ENCODE measurements at regions not wholly inside any gene's neighbourhood (a gene's known extent, or its start where the extent isn't known, plus 50 kb on each side); places are given as distances from the start of the nearest gene placed in this dataset.

DNA sequence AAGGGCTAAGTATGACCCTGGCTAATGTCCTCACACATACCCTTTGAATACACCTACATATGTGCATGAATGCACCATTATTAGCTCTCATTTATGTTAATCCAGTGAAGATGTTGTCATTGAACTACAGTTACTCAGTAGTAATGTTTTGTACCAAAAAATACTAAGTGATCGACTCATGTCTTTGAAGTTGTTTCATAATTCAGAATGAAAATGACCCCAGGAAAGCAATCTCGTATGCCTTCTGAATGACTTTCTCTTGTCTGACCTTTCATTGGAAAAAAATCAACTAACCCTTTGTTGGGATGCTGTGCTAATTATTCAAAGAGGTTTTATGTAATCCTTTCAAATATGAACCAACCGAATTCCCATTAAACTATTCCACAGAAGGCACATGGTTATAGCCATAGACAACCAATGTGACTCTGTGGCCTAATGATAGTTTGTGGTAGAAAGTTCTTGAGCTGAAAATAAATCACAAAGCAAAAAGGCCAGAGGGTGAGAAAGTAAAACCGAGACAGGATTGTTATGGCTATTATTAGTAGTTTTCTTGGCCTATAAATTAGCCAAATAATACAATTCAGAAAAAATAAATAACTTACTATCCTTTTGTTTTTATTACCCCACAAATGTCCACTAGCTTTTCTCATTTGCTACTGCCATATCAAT lies 86.8 kb upstream of the STARD13 start:
- DNase-seq (ENCODE audit: low read depth) = no peak

DNA sequence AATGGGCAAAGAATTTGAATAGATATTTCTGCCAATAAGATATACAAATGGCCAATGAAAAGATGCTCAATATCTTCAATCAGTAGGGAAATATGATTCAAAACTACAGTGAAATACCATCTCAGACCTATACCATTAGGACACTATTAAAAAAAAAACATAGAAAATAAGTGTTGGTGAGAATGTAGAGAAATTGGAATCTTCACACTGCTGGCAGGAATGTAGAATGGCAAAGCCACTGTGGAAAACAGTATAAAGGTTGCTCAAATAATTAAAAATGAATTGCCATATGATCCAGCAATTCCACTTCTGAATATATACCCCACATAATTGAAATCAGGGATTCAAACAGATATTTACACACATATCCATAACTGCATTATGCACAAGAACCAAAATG lies 88.1 kb upstream of the STARD13 start:
- no peak for DNase-seq (ENCODE audit: low read depth)

DNA sequence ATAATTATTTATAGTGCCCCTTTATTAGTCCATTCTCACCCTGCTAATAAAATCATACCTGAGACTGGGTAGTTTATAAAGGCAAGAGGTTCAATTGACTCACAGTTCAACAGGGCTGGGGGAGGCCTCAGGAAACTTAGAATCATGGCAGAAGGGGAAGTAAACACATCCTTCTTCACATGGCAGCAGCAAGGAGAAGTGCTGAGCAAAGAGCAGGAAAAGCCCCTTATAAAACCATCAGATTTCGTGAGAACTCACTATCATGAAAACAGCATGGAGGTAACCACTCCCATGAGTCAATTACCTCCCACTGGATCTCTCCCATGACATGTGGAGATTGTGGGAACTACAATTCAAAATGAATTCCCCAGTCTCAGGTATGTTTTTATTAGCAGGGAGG lies 89.9 kb upstream of the STARD13 start:
- no peak for DNase-seq (ENCODE audit: low read depth)

DNA sequence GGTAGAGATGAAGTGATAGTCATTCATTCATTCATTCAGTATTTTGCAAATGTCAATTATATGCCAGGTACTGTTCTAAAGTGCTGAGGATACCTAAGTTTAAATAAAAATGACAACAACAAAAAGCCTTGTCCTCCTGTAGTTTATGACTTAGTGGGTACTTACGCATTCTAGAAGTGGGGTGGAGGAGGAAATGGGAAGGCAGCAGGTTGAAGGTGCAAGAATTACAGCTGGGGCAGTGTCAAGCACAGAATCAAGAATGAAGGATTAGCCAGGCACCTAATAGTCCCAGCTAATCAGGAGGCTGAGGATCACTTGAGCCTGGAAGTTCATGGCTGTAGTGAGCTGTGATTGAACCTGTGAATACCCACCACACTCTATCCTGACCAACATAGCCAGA lies 90.7 kb upstream of the STARD13 start:
- no peak for DNase-seq (ENCODE audit: low read depth)

DNA sequence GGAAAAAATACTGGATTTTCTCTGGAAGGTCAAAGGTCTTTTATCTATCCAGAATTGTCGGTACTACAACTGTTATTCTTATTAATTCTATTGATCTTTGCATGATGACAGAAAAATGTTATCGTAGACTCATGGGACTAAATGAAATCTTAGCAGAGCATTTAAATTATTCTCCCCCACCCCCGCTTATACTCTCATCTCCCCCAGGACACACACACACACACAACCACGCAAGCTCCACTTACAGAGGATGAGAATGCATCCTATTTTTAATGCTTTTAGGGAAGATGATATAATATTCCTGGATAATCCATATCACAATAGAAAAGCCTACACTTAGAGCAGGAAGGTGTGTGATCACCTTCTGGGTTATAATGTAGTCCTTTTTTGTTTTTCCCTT lies 91.9 kb upstream of the STARD13 start:
- no peak for DNase-seq (ENCODE audit: low read depth)

DNA sequence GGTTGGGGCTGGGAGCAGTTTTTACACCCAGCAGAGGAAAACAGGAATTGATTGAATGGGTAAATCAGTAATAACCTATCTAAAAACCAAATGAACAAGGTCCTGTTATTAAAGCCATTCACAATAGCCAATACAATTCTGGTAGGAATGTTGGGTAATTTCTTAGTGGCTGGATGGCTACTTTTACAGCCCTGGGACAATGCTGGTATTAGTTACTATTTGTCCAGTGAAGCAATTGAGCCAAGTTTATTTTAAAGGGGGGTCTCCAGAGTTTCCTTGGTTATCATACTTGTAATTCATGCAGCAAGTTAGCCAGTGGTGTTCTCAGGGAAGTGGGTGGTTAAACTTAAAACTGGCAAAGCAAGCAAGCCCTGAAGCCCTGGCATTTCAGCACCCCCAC lies 92.3 kb upstream of the STARD13 start:
- no peak for DNase-seq (ENCODE audit: low read depth)

DNA sequence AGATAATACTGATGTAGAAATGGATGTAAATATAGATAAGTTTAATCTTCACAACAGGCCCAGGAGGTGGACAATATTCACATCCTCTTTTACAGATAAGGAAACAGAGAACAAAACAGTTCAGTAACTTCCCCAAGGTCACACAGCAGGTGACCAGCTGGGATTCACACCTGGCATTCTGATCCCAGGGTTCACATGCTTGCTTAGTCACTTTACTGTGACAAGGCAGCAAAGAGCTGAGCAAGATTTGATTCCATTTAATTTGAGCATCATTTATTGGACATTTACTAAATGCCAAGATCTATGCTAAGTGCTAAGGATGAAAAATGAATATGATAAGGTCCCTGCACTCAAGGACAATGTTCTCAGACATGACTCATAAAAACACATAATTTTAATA lies 94.1 kb upstream of the STARD13 start:
- DNase-seq (ENCODE audit: low read depth) = no peak

DNA sequence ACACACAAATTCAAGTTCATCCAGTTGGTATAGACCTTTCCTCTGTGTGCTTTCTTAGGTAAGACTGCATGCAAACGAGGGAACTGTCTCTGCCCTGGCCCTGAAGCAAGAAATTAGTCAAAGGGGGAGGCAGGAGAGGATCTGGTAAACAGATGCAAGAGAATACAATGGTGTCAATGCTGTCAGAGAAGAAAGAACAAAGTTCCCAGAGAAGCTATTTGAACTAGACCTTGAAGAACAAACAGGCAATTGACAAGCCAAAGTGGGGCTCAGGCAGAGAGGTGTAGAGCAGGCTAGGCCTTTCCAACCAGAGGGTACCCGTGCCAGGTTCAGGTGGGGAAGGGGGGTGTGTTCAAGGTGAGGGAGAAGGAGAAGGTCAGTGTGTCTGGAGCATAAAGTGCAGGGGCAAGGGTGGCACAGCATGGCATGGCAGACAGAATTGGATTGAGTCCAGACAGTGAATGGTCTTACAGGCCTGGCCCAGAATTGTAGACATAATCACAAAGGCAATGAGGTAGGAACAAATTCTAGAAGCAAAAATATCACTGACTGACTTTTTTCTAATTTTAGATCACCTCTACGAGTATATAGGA lies 95.0 kb upstream of the STARD13 start:
- no peak for DNase-seq (ENCODE audit: low read depth)

DNA sequence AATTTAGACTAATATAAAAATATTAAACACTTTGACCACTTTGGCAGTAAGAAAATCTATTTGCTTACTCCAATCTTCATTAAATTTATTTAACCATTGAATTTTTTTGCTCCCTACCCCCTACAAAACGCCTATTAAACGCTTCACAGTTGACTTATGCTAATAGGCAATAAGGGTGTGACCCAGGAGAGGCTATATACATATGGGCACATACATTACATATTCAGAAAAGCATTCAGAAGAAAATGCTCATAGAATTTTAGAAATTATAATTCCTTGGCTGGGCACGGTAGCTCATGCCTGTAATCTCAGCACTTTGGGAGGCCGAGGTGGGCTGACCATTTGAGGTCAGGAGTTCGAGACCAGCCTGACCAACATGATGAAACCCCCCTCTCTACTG lies 95.6 kb upstream of the STARD13 start:
- no peak for DNase-seq (ENCODE audit: low read depth)

DNA sequence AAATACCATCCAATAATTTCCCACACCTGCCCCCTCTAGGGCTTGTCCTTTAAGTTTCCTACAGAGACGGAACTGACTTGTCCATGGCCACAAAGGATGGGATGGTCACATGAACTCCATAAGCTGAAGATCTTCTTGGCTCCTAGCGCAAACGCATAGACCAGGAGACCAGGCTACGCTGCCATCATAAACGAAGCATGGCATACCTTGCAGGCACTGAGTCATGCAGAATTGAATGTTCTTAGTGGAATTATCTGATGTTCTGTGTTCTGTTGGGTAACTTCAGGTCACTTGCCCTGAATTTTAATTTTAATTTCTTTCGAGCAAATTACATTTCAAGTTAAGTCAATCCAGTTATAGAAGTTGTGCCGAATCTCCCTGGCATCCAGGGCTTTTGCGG lies 96.4 kb upstream of the STARD13 start:
- no peak for DNase-seq (ENCODE audit: low read depth)

DNA sequence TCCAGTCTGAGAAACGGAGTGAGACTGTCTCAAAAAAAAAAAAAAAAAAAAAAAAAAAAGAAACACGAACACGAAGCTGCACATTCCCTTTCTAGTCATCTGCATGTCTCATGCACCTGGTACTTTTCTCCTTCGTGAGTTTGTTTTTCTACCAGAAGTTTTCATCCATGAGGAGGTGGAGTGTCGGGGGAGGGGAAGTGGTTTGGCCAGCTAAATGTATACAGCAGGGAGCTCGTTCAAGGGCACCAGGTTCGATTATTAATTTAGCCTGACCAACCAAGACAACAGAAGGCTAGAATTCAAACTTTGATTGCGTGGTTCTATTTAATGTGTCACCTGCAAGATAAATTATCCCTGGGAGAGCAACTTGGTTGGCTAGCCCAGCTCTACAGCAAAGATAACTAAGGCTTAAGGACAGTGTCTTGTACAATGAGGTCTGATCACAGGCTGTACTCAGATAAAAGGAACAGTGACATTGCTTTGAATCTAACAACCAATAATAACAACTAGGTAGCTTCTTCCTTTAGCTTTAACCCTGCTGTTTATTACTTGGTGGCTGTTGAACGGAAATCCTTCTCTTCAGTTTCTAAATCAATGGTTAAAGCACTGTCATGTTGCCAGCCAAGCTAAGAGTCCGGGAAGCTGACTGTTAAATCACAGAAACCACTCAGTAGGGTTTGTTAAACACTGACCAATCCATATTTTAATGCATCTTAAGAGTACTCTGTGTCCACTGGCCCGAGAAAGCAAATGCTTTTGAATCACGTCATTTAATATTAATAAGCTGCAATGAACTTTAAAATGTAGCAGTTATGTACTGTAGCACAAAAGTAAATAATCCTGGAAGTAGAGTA lies 98.4 kb upstream of the STARD13 start:
- no peak for DNase-seq (ENCODE audit: low read depth)

DNA sequence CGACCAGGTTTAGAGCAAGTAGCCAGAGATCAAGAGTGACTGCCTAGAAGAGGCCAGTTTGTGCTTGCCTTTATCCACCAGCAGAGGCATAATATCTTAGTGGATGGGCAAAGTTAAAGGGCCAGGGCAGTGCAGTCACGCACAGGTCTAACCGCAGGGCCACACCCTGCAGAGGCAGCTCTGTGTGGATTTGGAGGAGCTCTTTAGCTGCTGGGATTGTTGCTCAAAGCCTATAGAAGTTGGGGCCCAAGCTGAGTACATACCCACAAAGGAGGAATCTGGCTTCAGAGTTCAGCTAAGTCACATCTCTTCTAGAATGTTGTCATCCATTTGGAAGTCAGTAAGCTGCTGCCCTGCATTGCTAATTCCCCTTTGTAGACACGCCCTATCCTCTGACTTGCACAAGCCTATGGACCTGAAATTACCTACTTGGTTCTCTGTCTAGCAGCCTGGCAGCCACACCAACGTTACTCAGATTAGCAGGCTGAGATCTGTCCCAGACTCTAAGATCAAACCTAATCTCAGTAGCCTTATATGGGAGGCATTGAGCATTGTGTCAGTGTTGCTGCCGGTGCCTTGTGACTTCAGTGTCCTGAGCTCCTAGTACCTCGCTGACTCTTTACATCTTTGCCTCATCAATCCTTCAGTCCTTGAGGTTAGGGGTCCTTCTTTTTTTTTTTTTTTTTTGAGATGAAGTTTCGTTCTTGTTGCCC lies 102.9 kb upstream of the STARD13 start:
- no peak for DNase-seq (ENCODE audit: low read depth)

DNA sequence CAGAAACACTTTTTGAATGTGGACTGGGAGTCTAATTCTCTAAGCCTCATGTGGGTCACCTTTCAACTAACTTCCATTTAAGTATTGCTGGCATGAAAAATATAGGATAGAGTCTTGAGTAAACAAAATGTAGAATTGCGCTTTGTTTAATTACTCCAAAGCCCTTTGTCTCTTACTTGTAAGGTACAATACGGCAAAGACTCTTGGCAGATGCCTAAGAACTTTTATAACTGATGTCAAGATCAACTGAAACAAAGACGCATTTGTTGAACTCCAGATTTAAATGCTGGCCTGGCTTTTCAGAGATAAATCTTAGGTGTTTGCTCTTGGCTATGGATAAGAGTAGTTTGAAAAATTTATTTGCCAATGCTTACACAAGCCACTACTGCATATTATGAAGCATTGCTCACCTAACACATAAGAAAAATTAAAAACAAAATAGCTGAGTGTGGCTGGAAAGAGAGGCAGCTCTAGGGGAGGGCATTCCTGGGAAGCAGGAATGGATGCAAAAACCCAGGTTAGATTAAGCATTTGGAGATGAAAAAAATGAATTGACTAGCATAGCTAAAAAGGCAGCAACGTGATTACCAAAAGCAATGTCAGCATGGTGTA lies 107.3 kb upstream of the STARD13 start:
- DNase-seq (ENCODE audit: low read depth) = no peak

DNA sequence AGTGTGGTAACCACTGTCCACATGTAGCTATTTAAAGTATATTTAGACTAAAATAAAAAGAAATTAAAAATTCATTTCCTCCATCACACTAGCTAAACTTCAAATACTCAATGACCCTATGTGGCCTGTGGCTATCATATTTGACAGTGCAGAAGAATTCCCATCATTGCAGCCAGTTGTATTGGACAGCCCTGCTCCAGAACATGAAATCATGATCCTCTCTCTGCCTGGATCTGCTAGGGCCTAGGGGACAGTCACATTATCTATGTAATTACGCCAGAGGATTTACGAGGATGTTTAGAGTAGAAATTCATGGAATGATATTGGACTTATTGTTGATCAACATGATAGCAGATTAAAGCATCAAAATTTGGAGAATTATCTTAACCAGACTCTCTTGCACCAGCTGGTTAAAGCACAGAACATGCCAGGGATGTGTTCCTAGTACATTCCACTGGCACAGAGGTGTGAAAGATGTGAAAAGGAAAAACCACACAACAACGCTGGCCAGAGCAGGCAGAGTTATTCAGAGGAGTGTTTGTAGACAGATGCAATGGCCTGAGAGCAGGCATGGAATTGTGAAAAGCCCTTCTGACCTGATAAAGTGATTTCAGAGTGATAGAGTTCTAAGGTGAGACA lies 108.9 kb upstream of the STARD13 start:
- no peak for DNase-seq (ENCODE audit: low read depth)

DNA sequence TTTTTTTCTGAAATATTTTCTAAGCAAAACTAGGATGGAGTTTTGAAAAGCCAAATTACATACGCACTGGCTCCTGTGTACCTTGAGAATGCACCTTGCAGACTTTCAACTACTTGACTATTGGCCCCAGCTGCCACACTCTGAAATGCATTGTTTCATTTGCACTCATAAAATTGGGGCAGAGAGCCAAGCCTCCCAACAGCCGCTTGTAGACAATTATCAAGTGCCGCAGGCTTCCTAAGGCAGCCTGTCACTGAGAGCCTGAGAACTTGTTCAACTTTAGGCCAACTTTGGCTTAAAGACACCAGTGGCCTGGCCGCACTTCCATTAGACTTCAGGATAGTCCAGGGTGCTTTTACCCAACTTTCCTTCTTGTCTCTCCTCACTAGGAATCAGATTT lies 115.7 kb upstream of the STARD13 start:
- no peak for DNase-seq (ENCODE audit: low read depth)

DNA sequence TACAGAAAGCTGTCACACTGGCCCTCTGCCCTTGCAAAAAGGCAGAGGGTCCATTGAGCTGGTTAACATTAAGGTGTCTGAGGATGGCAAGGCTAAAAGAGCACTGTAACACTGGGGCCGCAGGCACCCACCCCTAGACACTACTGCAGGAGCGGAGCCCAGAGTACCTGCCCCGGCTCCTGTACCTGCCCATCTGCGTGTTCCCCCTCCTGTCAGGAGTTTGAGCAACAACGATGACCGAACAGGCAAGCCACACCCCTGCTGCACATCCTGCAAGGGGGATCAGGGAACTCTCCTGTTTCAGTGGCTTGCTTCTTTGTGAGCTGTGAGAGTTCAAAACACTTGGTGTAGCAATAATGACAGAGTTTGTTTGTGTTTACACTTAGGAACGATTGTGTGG lies 117.4 kb upstream of the STARD13 start:
- DNase-seq (ENCODE audit: low read depth) = no peak

DNA sequence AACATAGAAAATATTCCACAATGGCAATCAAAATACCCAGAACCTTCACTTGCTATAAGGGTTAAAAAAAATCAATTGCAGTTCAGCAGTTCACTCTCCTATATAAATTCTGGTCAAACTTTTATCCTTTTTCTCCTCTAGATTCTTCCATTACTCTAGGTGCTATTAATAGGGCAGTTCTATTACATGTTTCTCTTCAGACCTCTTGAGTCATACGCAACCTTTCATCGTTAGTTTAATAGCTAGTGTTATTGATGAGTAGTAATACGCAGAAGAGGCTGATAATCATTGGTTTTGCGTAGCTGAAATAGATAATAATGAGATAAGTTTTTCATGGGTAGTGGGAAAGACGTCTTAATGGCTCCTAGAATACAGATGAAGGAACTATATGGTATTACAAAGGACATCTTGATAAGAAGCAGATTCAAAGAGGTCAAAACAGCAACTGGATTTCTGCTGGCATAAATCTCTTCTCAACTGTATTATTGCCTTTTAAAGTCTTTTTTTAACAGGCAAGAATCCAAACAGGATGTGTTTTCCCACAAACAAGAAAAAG lies 118.3 kb upstream of the STARD13 start:
- DNase-seq (ENCODE audit: low read depth) = no peak

DNA sequence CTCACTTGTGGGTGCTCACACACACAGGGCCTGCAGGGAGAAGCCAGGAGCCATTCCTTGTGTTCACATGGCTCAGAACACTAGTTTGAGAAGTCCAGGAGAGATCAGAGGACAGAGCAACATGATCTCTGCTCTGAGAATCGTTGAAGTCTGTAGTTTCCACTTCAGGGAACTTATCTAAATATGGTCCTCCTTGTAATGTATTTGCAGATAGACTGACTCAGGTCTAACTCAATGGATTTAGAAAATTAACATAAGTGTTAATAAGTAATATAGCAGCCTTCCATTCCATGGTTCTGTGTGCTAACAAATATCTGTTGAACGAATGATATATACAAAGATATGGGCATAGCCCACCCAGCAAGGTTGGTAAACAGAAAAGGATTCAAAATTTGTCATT lies 119.8 kb upstream of the STARD13 start:
- no peak for DNase-seq (ENCODE audit: low read depth)

DNA sequence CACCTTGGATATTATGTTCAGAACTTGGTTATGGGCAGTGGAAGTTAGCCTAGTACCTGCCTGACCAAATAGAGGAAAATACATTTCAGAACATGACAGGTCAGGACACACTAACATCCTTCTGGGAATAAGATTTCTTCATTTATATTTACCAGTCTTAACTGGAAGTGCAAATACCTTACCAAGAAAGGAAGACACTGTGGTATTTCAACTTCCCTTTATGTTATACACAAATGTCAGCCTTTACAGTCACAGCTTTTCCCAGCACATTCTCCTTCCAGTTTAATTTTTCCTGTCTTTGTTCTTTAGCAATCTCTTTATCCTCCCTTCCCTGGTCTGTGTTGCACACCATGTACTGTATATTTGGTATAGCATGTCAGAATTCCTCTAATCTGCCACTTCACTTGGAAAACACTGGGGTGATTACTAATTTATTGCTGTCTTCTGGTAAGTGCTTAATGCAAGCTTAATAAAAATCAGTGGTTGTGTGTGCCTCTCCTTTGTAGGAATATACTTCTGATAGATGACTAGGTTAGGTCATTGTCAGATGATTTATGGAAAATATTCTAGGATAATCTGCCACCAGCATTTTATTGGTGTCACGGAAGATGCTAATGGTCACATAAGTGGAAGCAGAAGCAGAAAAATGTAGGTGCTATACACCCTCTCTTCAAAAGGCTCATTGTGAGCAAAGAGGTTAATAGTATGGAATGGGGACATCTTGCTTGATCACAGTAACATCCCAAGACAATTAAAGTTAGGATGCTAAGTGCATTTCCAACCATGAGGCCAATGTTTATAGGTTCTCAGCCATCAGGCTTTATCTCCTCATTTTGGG lies 124.3 kb upstream of the STARD13 start:
- no peak for DNase-seq (ENCODE audit: low read depth)

DNA sequence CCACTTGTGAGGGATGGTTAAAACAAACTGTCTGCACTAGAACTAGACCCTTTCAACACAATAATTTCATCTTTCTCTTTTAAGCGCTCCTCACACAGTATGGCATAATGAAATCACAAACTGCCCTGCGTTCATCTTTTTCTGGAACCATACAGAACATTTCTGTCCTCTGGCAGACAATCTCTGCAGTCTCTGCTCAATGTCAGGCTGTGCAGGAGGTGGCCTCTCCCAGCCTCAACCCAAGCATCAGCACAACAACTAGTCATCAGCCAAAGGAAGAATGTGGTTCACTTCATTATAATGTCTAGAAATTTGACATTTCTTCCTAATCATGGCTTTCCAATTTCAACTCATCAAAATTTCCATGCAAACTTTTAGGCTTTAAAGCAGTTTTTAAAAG lies 125.1 kb upstream of the STARD13 start:
- no peak for DNase-seq (ENCODE audit: low read depth)

DNA sequence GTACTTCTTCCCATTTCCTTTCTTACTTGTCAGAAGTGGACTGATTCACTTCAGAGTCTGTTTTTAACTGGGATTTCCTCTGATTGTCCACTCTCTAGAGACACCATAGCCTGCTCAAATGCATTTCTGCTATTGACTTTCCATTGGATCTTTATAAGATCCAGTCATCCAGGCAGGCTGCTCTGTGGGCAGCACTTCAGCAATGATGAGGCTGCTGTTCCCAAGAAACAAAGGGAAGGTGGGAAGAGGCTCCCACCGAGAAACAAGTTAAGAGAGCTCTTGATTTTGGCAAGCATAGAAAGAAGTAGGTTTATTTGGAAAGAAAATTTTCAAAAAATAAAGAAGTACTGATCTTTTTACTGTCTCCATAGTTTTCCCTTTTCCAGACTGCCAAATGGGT lies 125.8 kb upstream of the STARD13 start:
- no peak for DNase-seq (ENCODE audit: low read depth)

All from T-helper 22 cell (primary cell).